ENCODE measurements at regions not wholly inside any gene's neighbourhood (a gene's known extent, or its start where the extent isn't known, plus 50 kb on each side); places are given as distances from the start of the nearest gene placed in this dataset.

- TF ChIP-seq CTCF (IDR thresholded peaks at IDR 0.05) (no peak), EP300 (IDR thresholded peaks at IDR 0.05) (no peak), POLR2AphosphoS5 (IDR thresholded peaks at IDR 0.05) (no peak)
Observed at GRCh38 chr2:60252581-60253150, 300.8 kb downstream of the BCL11A start.
